ENCODE measurements at regions not wholly inside any gene's neighbourhood (a gene's known extent, or its start where the extent isn't known, plus 50 kb on each side); places are given as distances from the start of the nearest gene placed in this dataset.

DNA sequence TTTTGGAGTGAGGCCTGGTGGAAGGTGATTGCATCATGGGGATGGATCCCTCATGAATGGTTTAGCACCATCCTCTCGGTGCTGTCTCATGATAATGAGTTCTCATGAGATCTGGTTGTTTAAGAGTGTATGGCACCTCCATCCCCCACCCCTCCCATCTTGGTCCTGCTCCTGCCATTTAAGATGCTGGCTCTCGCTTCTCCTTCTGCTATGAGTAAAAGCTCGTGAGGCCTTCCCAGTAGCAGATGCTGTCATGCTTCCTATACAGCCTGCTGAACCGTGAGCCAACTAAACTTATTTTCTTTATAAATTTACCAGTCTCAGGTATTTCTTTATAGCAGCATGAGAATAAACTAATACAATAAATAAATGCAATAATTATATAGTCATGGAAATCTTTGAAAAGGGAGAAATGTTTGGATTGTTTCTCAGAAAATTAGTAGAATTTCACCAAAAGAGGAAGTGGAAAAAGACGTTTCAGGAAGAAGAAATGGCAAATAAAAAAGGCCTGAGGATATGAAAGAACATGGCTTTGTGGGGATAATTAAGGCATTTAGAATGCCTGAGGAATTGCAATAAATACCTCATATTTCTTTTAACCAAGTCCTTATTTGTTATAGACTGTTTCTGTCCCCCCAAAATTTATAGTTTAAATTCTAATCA lies 451.2 kb upstream of the ADGRL4 start:
- Histone ChIP-seq H3K27ac (ENCODE audit: low read depth, low read length, poor library complexity, severe bottlenecking) (no peak overlapping the region), H3K79me2 (ENCODE audit: insufficient read depth, low read length) (no peaks in the 10 kb centered on the region), H2AFZ (ENCODE audit: low read length) (no peak overlapping the region), H3F3A (ENCODE audit: insufficient read depth, low read length) (no peaks in the 10 kb centered on the region), H3K36me3 (ENCODE audit: insufficient read depth, low read length) (no peaks in the 10 kb centered on the region), H3K9me2 (ENCODE audit: low read depth, low read length) (no peaks in the 10 kb centered on the region), H3K4me2 (ENCODE audit: low read length) (no peak overlapping the region), H3K4me1 (ENCODE audit: insufficient read depth, low read length, severe bottlenecking) (peaks cover 29% of the 10 kb centered on the region), H3K4me3 (ENCODE audit: low read depth, low read length, poor library complexity, severe bottlenecking) (no peak overlapping the region), H3K9me3 (ENCODE audit: low read length) (no peaks in the 10 kb centered on the region), H3K27me3 (ENCODE audit: insufficient read depth, low read length) (no peaks in the 10 kb centered on the region), H3K9ac (ENCODE audit: low read length) (no peak overlapping the region), H4K20me1 (ENCODE audit: insufficient read depth, low read length) (no peaks in the 10 kb centered on the region)
- TF ChIP-seq EZH2 (IDR thresholded peaks at IDR 0.05; ENCODE audit: borderline replicate concordance, low read length) (no peak), CTCF (IDR thresholded peaks at IDR 0.05; ENCODE audit: low read length) (no peak)

- H3K9ac ChIP-seq (ENCODE audit: low read length) = no peak overlapping the region
- H3K9me2 ChIP-seq (ENCODE audit: low read depth, low read length) = no peaks in the 10 kb centered on the region
- no peaks in the 10 kb centered on the region for H3K27me3 ChIP-seq (ENCODE audit: insufficient read depth, low read length)
- no peaks in the 10 kb centered on the region for H3K9me3 ChIP-seq (ENCODE audit: low read length)
- TF ChIP-seq EZH2 (IDR thresholded peaks at IDR 0.05; ENCODE audit: borderline replicate concordance, low read length) = no peak
- TF ChIP-seq CTCF (IDR thresholded peaks at IDR 0.05; ENCODE audit: low read length) = no peak
- no peak overlapping the region for H3K4me2 ChIP-seq (ENCODE audit: low read length)
- no peak overlapping the region for H3K27ac ChIP-seq (ENCODE audit: low read depth, low read length, poor library complexity, severe bottlenecking)
- H4K20me1 ChIP-seq (ENCODE audit: insufficient read depth, low read length) = no peaks in the 10 kb centered on the region
- no peaks in the 10 kb centered on the region for H3K36me3 ChIP-seq (ENCODE audit: insufficient read depth, low read length)
- H3K79me2 ChIP-seq (ENCODE audit: insufficient read depth, low read length) = no peaks in the 10 kb centered on the region
- H3K4me3 ChIP-seq (ENCODE audit: low read depth, low read length, poor library complexity, severe bottlenecking) = no peak overlapping the region
- H3F3A ChIP-seq (ENCODE audit: insufficient read depth, low read length) = no peaks in the 10 kb centered on the region
- no peak overlapping the region for H2AFZ ChIP-seq (ENCODE audit: low read length)
- no peaks in the 10 kb centered on the region for H3K4me1 ChIP-seq (ENCODE audit: insufficient read depth, low read length, severe bottlenecking)
These were observed 441.9 kb upstream of the ADGRL4 start for GRCh38 chr1:79448426-79448825.

GRCh38 chr1:79441238-79441637 lies 434.7 kb upstream of the ADGRL4 start:
- H3K4me2 ChIP-seq (ENCODE audit: low read length) = no peak overlapping the region
- no peaks in the 10 kb centered on the region for H3F3A ChIP-seq (ENCODE audit: insufficient read depth, low read length)
- H3K9me2 ChIP-seq (ENCODE audit: low read depth, low read length) = no peaks in the 10 kb centered on the region
- H3K27me3 ChIP-seq (ENCODE audit: insufficient read depth, low read length) = no peaks in the 10 kb centered on the region
- H3K36me3 ChIP-seq (ENCODE audit: insufficient read depth, low read length) = no peaks in the 10 kb centered on the region
- no peaks in the 10 kb centered on the region for H3K9me3 ChIP-seq (ENCODE audit: low read length)
- no peak overlapping the region for H3K9ac ChIP-seq (ENCODE audit: low read length)
- H2AFZ ChIP-seq (ENCODE audit: low read length) = no peak overlapping the region
- no peak overlapping the region for H3K4me3 ChIP-seq (ENCODE audit: low read depth, low read length, poor library complexity, severe bottlenecking)
- no peaks in the 10 kb centered on the region for H3K79me2 ChIP-seq (ENCODE audit: insufficient read depth, low read length)
- no peaks in the 10 kb centered on the region for H3K4me1 ChIP-seq (ENCODE audit: insufficient read depth, low read length, severe bottlenecking)
- no peaks in the 10 kb centered on the region for H4K20me1 ChIP-seq (ENCODE audit: insufficient read depth, low read length)
- TF ChIP-seq EZH2 (IDR thresholded peaks at IDR 0.05; ENCODE audit: borderline replicate concordance, low read length) = no peak
- TF ChIP-seq CTCF (IDR thresholded peaks at IDR 0.05; ENCODE audit: low read length) = no peak
- no peak overlapping the region for H3K27ac ChIP-seq (ENCODE audit: low read depth, low read length, poor library complexity, severe bottlenecking)
